Breast epithelium (tissue), 3 donors: ENCODE measurements at regions not wholly inside any gene's neighbourhood (a gene's known extent, or its start where the extent isn't known, plus 50 kb on each side); places are given as distances from the start of the nearest gene placed in this dataset.

Experiments used
- CTCF ChIP-seq, 3 donors: fragments of 450-650 bp; IDR thresholded peaks; one replicate each; pipeline ENCODE4 v1.5.1; 2016 to 2017; ENCODE audit warnings: antibody characterized with exemption in 3 of 3, mild to moderate bottlenecking in 3 of 3, moderate library complexity in 3 of 3
- POLR2A ChIP-seq: fragments of 450-650 bp; IDR thresholded peaks from one replicate; pipeline ENCODE4 v1.6.1; 2016; ENCODE audit warnings: antibody characterized with exemption, mild to moderate bottlenecking, moderate library complexity
- POLR2AphosphoS5 ChIP-seq, 3 donors: sonication (generic); formaldehyde crosslinking; IDR thresholded peaks; one replicate each; pipeline ENCODE4 v1.6.1; 2017; ENCODE audit warnings: antibody characterized with exemption in 3 of 3

DNA sequence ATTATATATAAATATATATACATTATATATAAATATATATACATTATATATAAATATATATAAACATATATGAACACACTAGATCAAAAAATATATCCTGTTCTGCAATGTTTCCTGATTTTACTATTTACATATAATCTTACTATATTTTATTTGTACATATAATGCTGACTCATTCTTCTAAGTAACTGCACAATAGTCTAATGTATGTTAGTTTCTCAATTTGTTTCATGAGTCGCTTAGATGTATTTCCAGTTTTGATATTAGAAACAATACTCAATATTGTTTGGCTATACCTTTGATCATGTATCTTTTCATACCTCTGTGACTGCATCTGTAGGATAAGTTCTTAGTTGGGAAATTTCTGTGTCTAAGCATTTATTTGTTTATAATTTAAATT lies 669.9 kb upstream of the CCDC54 start:
- TF ChIP-seq CTCF (IDR thresholded peaks at IDR 0.05) (no peak), POLR2AphosphoS5 (IDR thresholded peaks at IDR 0.05) (no peak), POLR2A (no peak)
